Ascending aorta (tissue), 2 donors: ENCODE measurements at regions not wholly inside any gene's neighbourhood (a gene's known extent, or its start where the extent isn't known, plus 50 kb on each side); places are given as distances from the start of the nearest gene placed in this dataset.

Experiments
- DNase-seq, 2 donors: peaks; one replicate each; pipeline ENCODE4 v3.0.0-alpha.2; 2019; ENCODE audit warnings: low spot score in 2 of 2
- H3K27ac ChIP-seq, 2 donors: fragments of 200-600 bp; sonication (generic); one replicate each; pipeline ENCODE4 v1.5.1; 2016 to 2017; ENCODE audit warnings: mild to moderate bottlenecking in 1 of 2
- H3K27me3 ChIP-seq: fragments of 200-600 bp; sonication (generic); one replicate; pipeline ENCODE4 v1.5.1; 2017
- H3K36me3 ChIP-seq, 2 donors: fragments of 200-600 bp; sonication (generic); one replicate each; pipeline ENCODE4 v1.5.1; 2016
- H3K4me1 ChIP-seq, 2 donors: fragments of 200-600 bp; sonication (generic); one replicate each; pipeline ENCODE4 v1.5.1; 2016 to 2017; ENCODE audit warnings: mild to moderate bottlenecking in 1 of 2
- H3K4me3 ChIP-seq, 2 donors: fragments of 200-600 bp; sonication (generic); one replicate each; pipeline ENCODE4 v1.5.1; 2016 to 2017; ENCODE audit warnings: mild to moderate bottlenecking in 1 of 2
- H3K9me3 ChIP-seq, 2 donors: fragments of 200-600 bp; sonication (generic); one replicate each; pipeline ENCODE4 v1.5.1; 2016
- CTCF ChIP-seq, 3 experiments: fragments of 200-600 bp in 2 of 3; fragments of 450-650 bp in 1 of 3; sonication (generic) in 2 of 3; IDR thresholded peaks; one replicate each; pipeline ENCODE4 v1.5.1; 2016 to 2019; ENCODE audit warnings: antibody characterized with exemption in 3 of 3, mild to moderate bottlenecking in 1 of 3, moderate library complexity in 1 of 3
- intact Hi-C: fragments of 100-400 bp; cut with DNase I; formaldehyde crosslinking; loops from one replicate; pipeline ENCODE4 v1.15.1; 2023

GRCh38 chr16:9469512-9469911 lies 378.1 kb downstream of the HAPSTR1 start:
- no peaks in the 10 kb centered on the region for H3K9me3 ChIP-seq
- no peaks in the 10 kb centered on the region for H3K4me1 ChIP-seq
- H3K27me3 ChIP-seq, result no peaks in the 10 kb centered on the region
- no peaks in the 10 kb centered on the region for H3K36me3 ChIP-seq
- no peak overlapping the region for H3K4me3 ChIP-seq
- intact Hi-C loops, result no loop called here
- no peak overlapping the region for H3K27ac ChIP-seq
- TF ChIP-seq CTCF (IDR thresholded peaks at IDR 0.05), result no peak
- DNase-seq, result no peak

GRCh38 chr16:9476744-9477143 lies 385.3 kb downstream of the HAPSTR1 start:
- Histone ChIP-seq H3K36me3 (no peaks in the 10 kb centered on the region), H3K4me3 (no peak overlapping the region), H3K27me3 (no peaks in the 10 kb centered on the region), H3K9me3 (no peaks in the 10 kb centered on the region), H3K4me1 (no peaks in the 10 kb centered on the region), H3K27ac (no peak overlapping the region)
- TF ChIP-seq CTCF (IDR thresholded peaks at IDR 0.05), result no peak
- no peak for DNase-seq
- intact Hi-C loops, result loop anchor here (10.0 kb wide), 1 partner anchor 62 kb away; no protein-coding TSS in a partner anchor

- H3K4me3 ChIP-seq, result no peak overlapping the region
- no peak for DNase-seq
- H3K4me1 ChIP-seq, result no peaks in the 10 kb centered on the region
- no peaks in the 10 kb centered on the region for H3K9me3 ChIP-seq
- TF ChIP-seq CTCF (IDR thresholded peaks at IDR 0.05), result no peak
- H3K36me3 ChIP-seq, result no peaks in the 10 kb centered on the region
- intact Hi-C loops, result loop anchor here (10.0 kb wide), 1 partner anchor 64 kb away; no protein-coding TSS in a partner anchor
- no peak overlapping the region for H3K27ac ChIP-seq
- no peaks in the 10 kb centered on the region for H3K27me3 ChIP-seq
These were observed 387.6 kb downstream of the HAPSTR1 start for GRCh38 chr16:9479008-9479407.

GRCh38 chr16:9480503-9480902 lies 389.1 kb downstream of the HAPSTR1 start:
- H3K4me1 ChIP-seq, result no peaks in the 10 kb centered on the region
- no peaks in the 10 kb centered on the region for H3K27me3 ChIP-seq
- no peaks in the 10 kb centered on the region for H3K36me3 ChIP-seq
- no peak for TF ChIP-seq CTCF (IDR thresholded peaks at IDR 0.05)
- H3K9me3 ChIP-seq, result no peaks in the 10 kb centered on the region
- no peak overlapping the region for H3K27ac ChIP-seq
- intact Hi-C loops, result no loop called here
- DNase-seq, result no peak
- no peak overlapping the region for H3K4me3 ChIP-seq

- Histone ChIP-seq H3K27ac (no peak overlapping the region), H3K4me1 (no peaks in the 10 kb centered on the region), H3K27me3 (no peaks in the 10 kb centered on the region), H3K4me3 (no peak overlapping the region), H3K36me3 (no peaks in the 10 kb centered on the region), H3K9me3 (no peaks in the 10 kb centered on the region)
- TF ChIP-seq CTCF (IDR thresholded peaks at IDR 0.05), result no peak
- intact Hi-C loops, result no loop called here
- no peak for DNase-seq
These were observed 390.6 kb downstream of the HAPSTR1 start for GRCh38 chr16:9481747-9482730.
